ENCODE measurements at regions not wholly inside any gene's neighbourhood (a gene's known extent, or its start where the extent isn't known, plus 50 kb on each side); places are given as distances from the start of the nearest gene placed in this dataset.

- TF ChIP-seq POLR2A (IDR thresholded peaks at IDR 0.05) (no peak), CTCF (IDR thresholded peaks at IDR 0.05) (no peak)
Observed at GRCh38 chr2:66322506-66323260, 112.2 kb upstream of the MEIS1 start.
